ENCODE measurements at regions not wholly inside any gene's neighbourhood (a gene's known extent, or its start where the extent isn't known, plus 50 kb on each side); places are given as distances from the start of the nearest gene placed in this dataset.
"Not testable (repeated sequence)": the region's sequence is repeated elsewhere in the genome, so short reads cannot be mapped to it uniquely, and the experiment has no call there.

DNA sequence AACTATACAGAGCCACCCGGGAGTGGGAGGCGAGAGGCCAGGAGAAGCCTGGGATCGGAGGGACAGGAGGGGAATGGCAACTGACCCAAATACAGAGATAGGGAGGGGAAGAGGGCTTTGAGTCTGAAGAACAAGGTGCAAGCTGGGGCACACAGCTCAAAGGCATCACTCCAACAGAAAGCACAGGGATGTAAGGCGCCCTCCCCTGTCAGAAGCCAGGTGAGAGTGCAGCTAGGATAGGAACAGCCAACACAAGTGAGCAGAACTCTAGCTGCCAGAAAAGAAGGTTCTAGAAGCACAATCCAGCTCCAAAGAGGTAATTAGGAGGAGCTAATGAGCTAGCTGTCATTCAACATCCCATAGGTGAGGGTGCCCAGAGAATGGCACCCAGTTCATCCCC, 232.2 kb downstream of the DHX15 start:
- DNase-seq: no peak
- no peak overlapping the region for H4K91ac ChIP-seq (ENCODE audit: low read depth, low read length)
- no peak overlapping the region for H3K4ac ChIP-seq (ENCODE audit: low read depth, low read length)
- no peaks in the 10 kb centered on the region for H3K36me3 ChIP-seq (ENCODE audit: control insufficient read depth in 1 of 2, insufficient read depth in 2 of 2, low read length in 2 of 2)
- no peak overlapping the region for H3K23ac ChIP-seq (ENCODE audit: low read length)
- H3K27me3 ChIP-seq (ENCODE audit: insufficient read depth, low read length): no peaks in the 10 kb centered on the region
- H3K4me1 ChIP-seq (ENCODE audit: control insufficient read depth in 1 of 2, insufficient read depth in 2 of 2, low read length in 2 of 2): no peaks in the 10 kb centered on the region
- H3K4me2 ChIP-seq (ENCODE audit: low read length): no peak overlapping the region
- no CpG with 5 or more reads among the region's 4 CpGs for WGBS (ENCODE audit: extremely low coverage, insufficient coverage, insufficient read length)
- no peak overlapping the region for H3K9ac ChIP-seq (ENCODE audit: low read length)
- H2AK5ac ChIP-seq (ENCODE audit: low read length): no peak overlapping the region
- H2BK12ac ChIP-seq (ENCODE audit: low read length): no peak overlapping the region
- no peak overlapping the region for H3K27ac ChIP-seq (ENCODE audit: low read depth, low read length)
- H3K4me3 ChIP-seq (ENCODE audit: low read depth, low read length): no peak overlapping the region
- no peak overlapping the region for H3K18ac ChIP-seq (ENCODE audit: low read length)
- no peak overlapping the region for H2AFZ ChIP-seq (ENCODE audit: insufficient read depth, low read length, poor library complexity)
- no peak overlapping the region for H4K8ac ChIP-seq (ENCODE audit: low read depth, low read length)
- H3K9me3 ChIP-seq (ENCODE audit: insufficient read depth, low read depth, low read length): no peaks in the 10 kb centered on the region
- no peak overlapping the region for H3K14ac ChIP-seq (ENCODE audit: low read length)
- H3K79me2 ChIP-seq (ENCODE audit: control insufficient read depth, insufficient read depth, low read length, poor library complexity): no peaks in the 10 kb centered on the region
- no peak overlapping the region for H2BK5ac ChIP-seq (ENCODE audit: low read depth, low read length, poor library complexity)
- H3K79me1 ChIP-seq (ENCODE audit: low read length): no peaks in the 10 kb centered on the region
- H2BK120ac ChIP-seq (ENCODE audit: insufficient read depth, low read length, poor library complexity): no peak overlapping the region
- no peak overlapping the region for H4K12ac ChIP-seq (ENCODE audit: low read depth, low read length)

DNA sequence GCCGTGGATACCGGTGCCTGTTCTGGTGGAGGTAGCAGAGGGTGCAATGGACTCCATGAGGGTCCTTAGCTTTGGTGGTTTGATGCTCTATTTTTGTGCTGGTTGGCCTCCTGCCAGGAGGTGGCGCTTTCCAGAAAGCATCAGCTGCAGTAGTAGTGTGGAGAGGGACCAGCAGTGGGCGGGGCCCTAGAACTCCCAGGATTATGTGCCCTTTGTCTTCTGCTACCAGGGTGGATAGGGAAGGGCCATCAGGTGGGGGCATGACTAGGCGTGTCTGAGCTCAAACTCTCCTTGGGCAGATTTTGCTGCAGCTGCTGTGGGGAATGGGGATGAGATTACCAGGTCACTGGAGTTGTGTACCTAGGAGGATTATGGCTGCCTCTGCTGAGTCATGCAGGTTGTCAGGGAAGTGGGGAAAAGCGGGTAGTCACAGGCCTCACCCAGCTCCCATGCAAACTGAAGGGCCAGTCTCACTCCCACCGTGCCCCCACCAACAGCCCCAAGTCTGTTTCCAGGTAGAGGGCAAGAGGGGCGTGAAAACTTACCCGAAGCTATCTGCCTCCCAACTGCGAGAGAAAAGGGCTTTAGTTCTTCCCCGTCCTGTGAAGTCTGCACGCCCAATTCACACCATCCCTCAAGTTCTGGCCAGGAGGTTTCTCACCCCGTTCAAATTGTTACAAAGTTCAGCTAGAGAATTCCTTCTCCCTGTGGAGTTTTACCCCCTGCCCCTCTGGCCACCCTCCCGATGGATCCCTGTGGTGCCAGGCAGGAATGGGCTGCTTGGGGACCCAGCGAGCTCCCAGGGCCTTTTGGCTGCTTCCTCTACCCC, 235.0 kb downstream of the DHX15 start:
- H3K4me2 ChIP-seq (ENCODE audit: low read length); H3K27ac ChIP-seq (ENCODE audit: low read depth, low read length); H4K12ac ChIP-seq (ENCODE audit: low read depth, low read length); H2AK5ac ChIP-seq (ENCODE audit: low read length); H3K14ac ChIP-seq (ENCODE audit: low read length); H2BK12ac ChIP-seq (ENCODE audit: low read length); DNase-seq; H4K91ac ChIP-seq (ENCODE audit: low read depth, low read length); H3K23ac ChIP-seq (ENCODE audit: low read length); H3K4me3 ChIP-seq (ENCODE audit: low read depth, low read length); H3K27me3 ChIP-seq (ENCODE audit: insufficient read depth, low read length); H3K79me2 ChIP-seq (ENCODE audit: control insufficient read depth, insufficient read depth, low read length, poor library complexity); H3K36me3 ChIP-seq (ENCODE audit: control insufficient read depth in 1 of 2, insufficient read depth in 2 of 2, low read length in 2 of 2); H3K9ac ChIP-seq (ENCODE audit: low read length); H2BK5ac ChIP-seq (ENCODE audit: low read depth, low read length, poor library complexity); H3K18ac ChIP-seq (ENCODE audit: low read length); H3K79me1 ChIP-seq (ENCODE audit: low read length); H4K8ac ChIP-seq (ENCODE audit: low read depth, low read length); H3K9me3 ChIP-seq (ENCODE audit: insufficient read depth, low read depth, low read length); H2BK120ac ChIP-seq (ENCODE audit: insufficient read depth, low read length, poor library complexity); H3K4me1 ChIP-seq (ENCODE audit: control insufficient read depth in 1 of 2, insufficient read depth in 2 of 2, low read length in 2 of 2); H3K4ac ChIP-seq (ENCODE audit: low read depth, low read length); H2AFZ ChIP-seq (ENCODE audit: insufficient read depth, low read length, poor library complexity): not testable (repeated sequence)
- no CpG with 5 or more reads among the region's 15 CpGs for WGBS (ENCODE audit: extremely low coverage, insufficient coverage, insufficient read length)

DNA sequence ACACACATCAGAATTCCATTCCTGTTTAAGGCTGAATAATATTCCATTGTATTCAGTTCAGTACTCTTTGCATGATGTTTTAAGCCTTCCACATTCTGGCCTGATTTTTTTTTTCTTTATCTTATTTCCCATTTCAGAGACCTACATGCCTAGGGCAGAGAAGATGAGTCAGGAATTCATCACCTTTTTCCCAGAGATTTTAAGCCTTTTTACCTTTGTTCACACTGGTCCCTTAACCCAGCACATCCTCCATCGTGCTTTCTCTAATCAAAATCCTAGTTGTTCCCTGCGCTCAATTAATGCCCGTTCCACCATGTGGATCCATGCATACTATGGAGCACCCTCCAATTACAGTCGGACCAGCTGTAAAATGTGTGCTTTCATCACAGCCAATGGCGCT, 245.1 kb downstream of the DHX15 start:
- Histone ChIP-seq H3K14ac (ENCODE audit: low read length) (no peak overlapping the region), H3K4ac (ENCODE audit: low read depth, low read length) (no peak overlapping the region), H3K18ac (ENCODE audit: low read length) (no peak overlapping the region), H4K8ac (ENCODE audit: low read depth, low read length) (no peak overlapping the region), H3K27me3 (ENCODE audit: insufficient read depth, low read length) (no peaks in the 10 kb centered on the region), H4K91ac (ENCODE audit: low read depth, low read length) (no peak overlapping the region), H3K4me2 (ENCODE audit: low read length) (no peak overlapping the region), H3K4me1 (ENCODE audit: control insufficient read depth in 1 of 2, insufficient read depth in 2 of 2, low read length in 2 of 2) (no peaks in the 10 kb centered on the region), H3K79me2 (ENCODE audit: control insufficient read depth, insufficient read depth, low read length, poor library complexity) (no peaks in the 10 kb centered on the region), H3K4me3 (ENCODE audit: low read depth, low read length) (no peak overlapping the region), H3K9ac (ENCODE audit: low read length) (no peak overlapping the region), H3K23ac (ENCODE audit: low read length) (no peak overlapping the region), H3K36me3 (ENCODE audit: control insufficient read depth in 1 of 2, insufficient read depth in 2 of 2, low read length in 2 of 2) (no peaks in the 10 kb centered on the region), H2AFZ (ENCODE audit: insufficient read depth, low read length, poor library complexity) (no peak overlapping the region), H2BK5ac (ENCODE audit: low read depth, low read length, poor library complexity) (no peak overlapping the region), H2AK5ac (ENCODE audit: low read length) (no peak overlapping the region), H4K12ac (ENCODE audit: low read depth, low read length) (no peak overlapping the region), H2BK12ac (ENCODE audit: low read length) (no peak overlapping the region), H2BK120ac (ENCODE audit: insufficient read depth, low read length, poor library complexity) (no peak overlapping the region), H3K9me3 (ENCODE audit: insufficient read depth, low read depth, low read length) (no peaks in the 10 kb centered on the region), H3K27ac (ENCODE audit: low read depth, low read length) (no peak overlapping the region), H3K79me1 (ENCODE audit: low read length) (no peaks in the 10 kb centered on the region)
- no peak for DNase-seq
- WGBS (ENCODE audit: extremely low coverage, insufficient coverage, insufficient read length): no CpG with 5 or more reads among the region's 5 CpGs

DNA sequence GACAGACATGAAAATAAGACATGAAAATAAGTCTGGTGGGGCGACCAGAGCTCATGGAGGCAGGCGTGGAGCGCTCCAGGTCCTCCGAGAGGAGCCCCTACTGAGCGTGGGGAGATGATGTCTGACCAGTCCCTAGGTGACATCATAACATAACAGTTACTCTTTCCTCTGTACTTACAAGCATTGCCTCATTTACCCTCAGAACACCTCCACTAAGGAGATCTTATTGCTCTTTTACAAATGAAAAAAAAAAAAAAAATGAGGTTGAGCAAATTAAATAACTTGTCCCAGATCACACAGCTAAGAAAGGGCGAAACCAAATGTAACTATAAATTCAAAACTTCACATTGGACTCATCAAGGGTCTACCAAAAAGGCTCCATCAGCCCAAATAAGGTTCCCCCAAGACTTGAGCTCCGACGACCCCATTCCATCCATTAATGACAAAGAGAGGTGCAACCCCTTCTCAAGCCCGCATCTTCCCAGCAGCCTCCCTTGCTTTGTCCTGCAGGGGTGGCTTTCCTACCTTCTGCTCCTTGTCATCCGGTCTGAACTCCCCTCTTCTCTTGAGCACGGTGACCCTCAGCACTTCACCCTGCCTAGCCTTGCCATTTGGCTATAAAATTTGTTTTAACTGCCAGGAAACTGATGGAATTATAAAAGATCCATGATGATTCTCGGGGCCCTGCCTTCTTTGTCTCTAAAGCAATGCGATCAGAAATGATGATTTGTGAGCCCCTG, 246.7 kb downstream of the DHX15 start:
- no peak overlapping the region for H3K9ac ChIP-seq (ENCODE audit: low read length)
- no peaks in the 10 kb centered on the region for H3K9me3 ChIP-seq (ENCODE audit: insufficient read depth, low read depth, low read length)
- no peak overlapping the region for H3K18ac ChIP-seq (ENCODE audit: low read length)
- no peak overlapping the region for H3K23ac ChIP-seq (ENCODE audit: low read length)
- H3K4me1 ChIP-seq (ENCODE audit: control insufficient read depth in 1 of 2, insufficient read depth in 2 of 2, low read length in 2 of 2): no peaks in the 10 kb centered on the region
- WGBS (ENCODE audit: extremely low coverage, insufficient coverage, insufficient read length): no CpG with 5 or more reads among the region's 13 CpGs
- H3K79me1 ChIP-seq (ENCODE audit: low read length): no peaks in the 10 kb centered on the region
- no peak overlapping the region for H3K4me3 ChIP-seq (ENCODE audit: low read depth, low read length)
- no peak overlapping the region for H2BK120ac ChIP-seq (ENCODE audit: insufficient read depth, low read length, poor library complexity)
- H2AFZ ChIP-seq (ENCODE audit: insufficient read depth, low read length, poor library complexity): no peak overlapping the region
- no peak for DNase-seq
- no peak overlapping the region for H3K4me2 ChIP-seq (ENCODE audit: low read length)
- no peaks in the 10 kb centered on the region for H3K36me3 ChIP-seq (ENCODE audit: control insufficient read depth in 1 of 2, insufficient read depth in 2 of 2, low read length in 2 of 2)
- H3K79me2 ChIP-seq (ENCODE audit: control insufficient read depth, insufficient read depth, low read length, poor library complexity): no peaks in the 10 kb centered on the region
- H3K4ac ChIP-seq (ENCODE audit: low read depth, low read length): no peak overlapping the region
- H3K14ac ChIP-seq (ENCODE audit: low read length): no peak overlapping the region
- H4K91ac ChIP-seq (ENCODE audit: low read depth, low read length): no peak overlapping the region
- no peak overlapping the region for H2BK5ac ChIP-seq (ENCODE audit: low read depth, low read length, poor library complexity)
- H4K8ac ChIP-seq (ENCODE audit: low read depth, low read length): no peak overlapping the region
- no peak overlapping the region for H3K27ac ChIP-seq (ENCODE audit: low read depth, low read length)
- no peak overlapping the region for H4K12ac ChIP-seq (ENCODE audit: low read depth, low read length)
- H2AK5ac ChIP-seq (ENCODE audit: low read length): no peak overlapping the region
- H2BK12ac ChIP-seq (ENCODE audit: low read length): no peak overlapping the region
- no peaks in the 10 kb centered on the region for H3K27me3 ChIP-seq (ENCODE audit: insufficient read depth, low read length)
